A549 (cell line): ENCODE measurements at regions not wholly inside any gene's neighbourhood (a gene's known extent, or its start where the extent isn't known, plus 50 kb on each side); places are given as distances from the start of the nearest gene placed in this dataset.
"Not testable (repeated sequence)": the region's sequence is repeated elsewhere in the genome, so short reads cannot be mapped to it uniquely, and the experiment has no call there.

Source experiments
- CTCF ChIP-seq: fragments of >200 bp; sonication (Bioruptor Twin); formaldehyde crosslinking; IDR thresholded peaks from 3 replicates; pipeline ENCODE4 v1.5.1; 2016
- HMGXB4 ChIP-seq: fragments of 250-450 bp; sonication (Bioruptor Pico); IDR thresholded peaks from 2 replicates; pipeline ENCODE4 v1.5.0; 2021; ENCODE audit warnings: mild to moderate bottlenecking, moderate library complexity, borderline replicate concordance
- JUN ChIP-seq, 2 experiments: fragments of >200 bp; sonication (Bioruptor Twin); formaldehyde crosslinking; IDR thresholded peaks; 2 replicates in 1 of 2; 3 replicates in 1 of 2; pipeline ENCODE4 v1.6.1; 2016 to 2017
- MAFK ChIP-seq: fragments of 450-650 bp; IDR thresholded peaks from 2 replicates; pipeline ENCODE4 v1.6.1; 2014; ENCODE audit not compliant: partially characterized antibody
- NFE2L2 ChIP-seq: fragments of 150-350 bp; conservative IDR thresholded peaks from 2 replicates; pipeline ENCODE4 v1.6.1; 2014; ENCODE audit warnings: low read length
- REST ChIP-seq: fragments of 200-600 bp; sonication (generic); IDR thresholded peaks from 2 replicates; pipeline ENCODE4 v1.6.1; 2016; ENCODE audit warnings: antibody characterized with exemption, mild to moderate bottlenecking, moderate library complexity
- USF2 ChIP-seq: fragments of 450-650 bp; IDR thresholded peaks from 2 replicates; pipeline ENCODE4 v1.6.1; 2014; ENCODE audit warnings: antibody characterized with exemption

- not testable (repeated sequence) for TF ChIP-seq HMGXB4 (CRISPR knock-in tag); JUN (IDR thresholded peaks at IDR 0.05); MAFK; USF2; REST; NFE2L2; CTCF
Observed at GRCh38 chr7:20927178-20927577, 140.5 kb upstream of the SP8 start.
